Putamen (tissue), 1 donor: ENCODE measurements at regions not wholly inside any gene's neighbourhood (a gene's known extent, or its start where the extent isn't known, plus 50 kb on each side); places are given as distances from the start of the nearest gene placed in this dataset.
"Not testable (repeated sequence)": the region's sequence is repeated elsewhere in the genome, so short reads cannot be mapped to it uniquely, and the experiment has no call there.

Source experiments
- DNase-seq: peaks from one replicate; pipeline ENCODE4 v3.0.0-alpha.2; 2016; ENCODE audit warnings: low spot score

DNA sequence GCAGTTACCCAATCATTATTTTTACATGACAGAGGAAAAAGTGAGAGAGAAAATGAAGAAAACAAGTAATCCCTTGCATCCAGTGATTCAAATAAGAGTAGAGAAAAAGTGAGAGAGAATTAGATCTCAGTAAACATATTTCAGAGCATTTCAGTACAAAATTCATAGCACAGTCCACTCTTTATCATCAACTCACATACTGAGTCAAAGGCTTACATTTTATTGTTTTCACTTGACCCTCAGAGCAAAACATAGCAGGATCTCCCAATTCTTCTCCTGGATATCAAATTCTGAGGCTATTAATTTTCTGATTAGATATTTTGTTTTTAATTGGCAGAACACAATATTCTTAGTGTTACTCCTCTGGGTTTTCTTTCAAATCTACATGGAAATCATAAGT lies 1568.3 kb upstream of the PRR20A start:
- DNase-seq: no peak

DNA sequence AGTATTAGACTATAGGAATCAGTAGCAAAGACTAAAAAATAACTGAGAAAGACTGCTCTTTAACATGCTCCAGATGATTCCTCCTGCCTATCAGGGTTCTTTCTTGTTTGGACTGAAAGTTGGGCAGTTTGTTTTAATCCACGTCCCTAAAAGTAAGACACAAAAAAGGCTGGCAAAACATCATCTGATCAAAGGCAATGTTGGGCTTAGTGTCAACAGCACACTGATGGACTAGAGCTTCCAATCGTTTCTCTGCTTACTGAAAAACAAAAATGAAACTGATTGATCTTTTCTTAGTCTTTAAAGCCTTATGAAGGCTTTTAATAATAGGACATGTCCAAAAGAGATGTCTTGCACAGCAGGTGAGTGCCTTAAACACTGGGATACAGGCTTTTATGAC lies 1567.9 kb upstream of the PRR20A start:
- DNase-seq: no peak

DNA sequence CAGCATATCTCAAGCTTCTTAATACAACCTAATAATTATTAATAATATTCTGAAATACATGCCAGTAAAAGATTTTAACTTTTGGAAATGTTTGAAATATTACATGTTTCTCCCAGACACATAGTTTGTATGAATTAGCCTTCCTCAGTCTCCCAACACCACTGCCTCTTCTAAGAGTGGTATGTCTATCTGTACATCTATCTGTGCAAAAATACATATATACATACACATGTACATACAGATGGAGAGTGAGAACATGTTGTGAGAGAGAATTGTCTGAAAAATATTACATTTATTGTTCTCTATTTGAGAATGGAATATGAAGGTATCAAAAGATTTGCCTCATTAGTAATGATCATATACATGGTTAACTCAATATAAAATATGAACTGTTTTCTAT lies 1567.2 kb upstream of the PRR20A start:
- no peak for DNase-seq

DNA sequence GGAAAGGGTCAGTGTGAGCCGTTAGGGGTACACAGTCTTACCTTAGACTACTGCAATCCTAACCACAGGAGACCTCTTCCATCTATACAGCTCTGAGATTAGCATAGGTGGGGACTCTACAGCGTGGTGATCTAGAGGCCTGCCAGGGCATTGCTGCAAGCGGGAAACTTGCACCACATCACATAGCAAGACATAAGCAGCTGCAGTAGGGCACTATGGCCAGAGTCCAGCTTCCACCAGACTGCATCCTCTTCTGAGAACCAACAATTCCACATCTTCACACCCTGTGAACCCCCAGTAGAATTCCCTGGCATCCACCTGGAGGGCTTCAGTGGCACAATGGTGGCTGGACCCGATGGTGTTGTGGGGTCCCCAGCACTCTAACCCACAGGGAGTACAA lies 1564.3 kb upstream of the PRR20A start:
- no peak for DNase-seq

DNA sequence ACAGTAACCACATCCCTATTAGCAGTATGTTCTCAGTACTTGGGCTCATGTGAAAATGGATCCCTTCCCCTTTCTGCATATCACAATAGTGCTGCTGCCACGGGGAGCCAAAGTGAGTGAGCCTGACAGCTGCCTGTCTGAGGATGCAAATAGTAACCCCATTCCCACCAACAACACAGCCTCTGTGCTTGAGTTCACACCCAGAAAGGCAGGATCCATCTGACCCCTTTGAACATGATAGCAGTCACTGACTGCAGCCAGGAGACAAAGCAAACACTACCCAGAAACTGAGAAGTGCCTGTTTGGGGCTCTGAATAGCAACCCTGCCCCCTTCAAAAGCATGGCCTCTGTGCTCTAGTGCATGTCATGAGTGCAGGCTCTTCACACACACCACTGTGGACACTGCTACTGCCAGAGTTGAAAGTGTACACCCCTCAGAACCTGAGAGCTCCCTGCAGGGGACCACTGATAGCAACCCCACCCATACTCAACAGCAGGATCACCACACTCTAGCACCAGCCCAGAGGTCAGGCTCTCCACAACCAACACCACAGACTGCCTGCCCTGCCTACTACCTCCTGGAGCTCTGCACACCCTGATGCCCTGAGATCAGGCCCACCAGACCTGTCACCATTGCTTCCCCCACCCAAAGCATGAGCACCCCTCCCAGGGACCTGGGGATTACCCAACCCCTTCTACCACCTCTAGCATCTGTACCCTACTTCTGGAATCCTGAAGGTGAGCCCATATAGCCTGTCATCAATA lies 1563.5 kb upstream of the PRR20A start:
- DNase-seq: no peak

DNA sequence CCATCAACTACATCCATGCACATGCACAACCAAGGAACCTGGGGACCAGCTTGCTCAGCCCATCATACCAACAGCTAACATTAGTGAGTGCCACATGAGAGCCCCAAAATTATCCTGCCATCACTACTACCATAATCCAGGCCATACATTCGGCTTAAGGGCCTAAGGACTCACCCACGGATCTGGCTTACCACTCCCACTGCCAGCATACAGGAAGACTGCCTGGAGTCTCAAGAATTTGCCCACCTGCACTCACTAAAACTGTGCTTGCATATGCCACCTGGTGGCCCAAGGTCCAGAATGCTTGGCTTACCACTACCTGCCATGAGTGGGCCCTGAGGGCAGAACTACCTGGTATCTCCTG lies 1562.9 kb upstream of the PRR20A start:
- no peak for DNase-seq

DNA sequence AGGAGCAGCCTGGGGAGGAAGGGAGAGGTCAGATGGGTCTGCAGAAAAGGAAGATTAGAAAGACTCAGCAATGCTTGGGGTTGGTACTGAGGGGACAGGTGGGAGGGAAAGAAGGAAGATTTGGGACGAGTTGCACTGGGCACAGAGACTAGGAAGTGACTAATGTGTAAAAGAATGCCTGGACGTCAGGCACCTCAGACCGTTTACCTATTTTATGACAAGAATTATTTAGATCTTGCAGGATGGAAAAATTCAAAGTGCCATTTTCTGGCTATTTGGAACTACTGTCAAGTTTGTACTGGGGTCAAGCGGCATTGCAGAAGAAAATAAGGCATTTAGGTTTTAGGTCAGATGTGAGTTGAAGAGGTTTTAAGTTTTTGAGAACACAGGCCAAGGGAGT lies 1558.4 kb upstream of the PRR20A start:
- DNase-seq: not testable (repeated sequence)

DNA sequence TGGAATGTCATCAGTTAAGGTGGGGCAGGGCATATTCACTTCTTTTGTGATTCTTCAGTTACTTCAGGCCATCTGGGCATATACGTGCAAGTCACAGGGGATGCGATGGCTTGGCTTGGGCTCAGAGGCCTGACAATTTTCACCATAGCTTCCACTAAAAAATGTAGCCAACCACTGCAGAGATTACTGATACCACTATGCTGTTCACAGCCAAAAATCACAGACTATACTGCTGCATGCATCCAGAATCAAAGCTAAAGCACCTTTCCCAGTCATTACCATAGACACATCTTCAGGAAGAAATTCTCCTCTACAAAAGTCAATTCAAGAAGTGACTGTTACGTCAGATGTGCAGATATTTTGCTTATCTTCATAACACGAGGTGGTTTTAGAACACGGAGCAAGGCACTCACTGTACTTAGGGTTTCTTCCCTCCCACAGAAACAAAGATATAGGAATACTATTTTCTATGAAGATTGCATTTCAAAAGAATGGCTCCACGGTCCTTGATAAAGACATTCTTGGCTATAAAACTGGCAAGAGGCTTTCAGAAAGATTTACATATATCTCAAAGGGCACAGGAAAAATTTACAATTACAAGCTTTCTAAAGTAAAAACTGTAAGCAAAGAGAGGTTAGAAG lies 1556.6 kb upstream of the PRR20A start:
- no peak for DNase-seq

DNA sequence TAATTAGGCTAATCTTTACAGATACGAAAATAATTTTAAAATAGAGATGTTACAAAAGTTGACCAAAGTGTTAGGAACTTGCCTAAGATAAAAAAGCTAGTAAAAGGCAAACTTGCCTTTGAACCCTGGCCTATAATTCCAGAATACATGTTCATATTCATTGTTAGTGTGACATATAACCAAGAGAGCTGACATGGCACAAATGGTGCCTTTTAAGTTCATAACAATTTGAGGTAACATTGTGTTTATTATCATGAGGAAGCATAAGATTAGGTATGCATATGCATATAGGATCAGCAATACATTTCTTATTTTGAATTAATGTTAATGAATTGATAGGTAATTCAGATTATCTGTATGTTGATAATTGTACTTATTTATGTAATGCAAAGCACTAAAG lies 1537.9 kb upstream of the PRR20A start:
- no peak for DNase-seq

DNA sequence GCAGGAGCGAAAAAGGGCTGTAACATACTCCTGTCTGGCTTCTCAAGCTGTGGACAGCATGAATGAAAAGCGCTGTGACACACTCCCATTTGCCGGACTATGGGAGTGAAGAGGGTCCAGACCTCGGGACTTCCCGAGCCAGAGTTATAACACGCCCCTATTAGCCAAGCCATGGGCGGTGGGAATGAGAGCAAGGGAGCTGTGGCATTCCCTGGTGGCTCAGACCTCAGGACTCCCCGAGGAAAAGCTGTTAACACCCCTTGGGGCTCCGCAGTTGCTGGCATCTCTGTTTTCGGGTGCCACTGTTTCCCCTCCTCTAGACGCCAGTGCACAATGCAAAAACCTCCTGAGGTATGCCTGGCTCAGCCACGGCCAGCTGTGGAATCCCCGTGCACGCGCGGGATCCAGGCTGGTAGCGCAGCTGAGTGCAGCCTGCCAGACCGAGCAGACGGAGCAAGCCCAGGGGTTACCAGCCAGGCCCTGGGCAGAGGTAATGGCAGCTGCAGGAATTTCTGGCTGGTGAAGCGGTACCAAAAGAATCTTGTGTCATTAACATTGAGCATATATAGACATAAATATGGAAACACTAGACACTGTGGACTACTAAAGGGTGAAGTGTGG lies 1534.6 kb upstream of the PRR20A start:
- no peak for DNase-seq

DNA sequence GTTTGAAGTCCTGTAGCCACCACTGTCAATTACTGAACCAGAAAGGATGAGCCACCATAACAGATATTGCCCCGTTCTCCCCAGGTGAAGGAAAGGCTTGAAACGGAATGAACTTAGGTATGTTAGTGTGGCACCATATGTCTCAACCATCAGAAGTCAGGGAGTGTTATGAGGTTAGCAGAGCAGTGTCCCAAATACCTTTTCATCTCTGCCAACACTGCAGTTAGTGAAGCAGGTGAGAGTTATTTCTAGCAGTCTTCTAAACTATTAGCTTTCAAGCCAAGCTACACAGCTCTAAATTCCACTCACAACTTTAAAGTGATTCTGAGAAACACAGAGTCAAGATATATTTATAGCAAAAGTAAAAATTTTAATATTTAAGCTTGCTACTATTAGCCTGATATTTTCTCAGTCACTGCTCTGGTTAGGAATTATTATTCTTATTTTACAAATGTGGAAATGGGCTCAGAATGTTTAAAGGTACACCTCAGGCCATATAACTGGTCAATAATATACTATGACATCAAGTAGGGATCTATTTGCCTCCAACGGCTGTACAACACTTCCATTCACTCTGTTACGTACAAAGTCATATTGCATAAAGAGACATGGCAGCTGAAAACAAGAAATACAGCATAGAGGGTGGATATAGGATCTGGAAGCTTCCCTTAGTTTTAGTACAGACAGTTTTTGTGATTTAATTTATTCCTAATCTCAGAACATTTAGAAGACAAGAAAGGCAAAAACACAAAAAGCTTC lies 1527.1 kb upstream of the PRR20A start:
- DNase-seq: no peak

DNA sequence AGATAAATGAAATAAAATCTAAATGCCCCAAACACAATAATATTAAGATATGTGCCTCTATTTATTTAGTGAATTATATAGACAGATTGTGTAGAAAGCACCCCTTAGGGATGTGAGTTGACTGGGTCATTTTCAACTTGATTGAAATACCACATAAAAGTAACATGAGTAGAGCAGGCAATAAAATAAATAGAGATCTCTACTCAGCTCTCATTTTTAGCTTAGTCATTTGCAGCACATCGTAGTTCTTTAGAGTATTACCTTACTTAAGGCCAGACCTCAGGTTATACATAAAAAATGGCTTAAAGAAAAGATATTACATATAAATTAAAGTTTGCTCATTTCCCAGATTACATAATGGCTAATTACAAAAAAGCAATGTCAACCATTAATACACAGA lies 1525.6 kb upstream of the PRR20A start:
- DNase-seq: no peak

DNA sequence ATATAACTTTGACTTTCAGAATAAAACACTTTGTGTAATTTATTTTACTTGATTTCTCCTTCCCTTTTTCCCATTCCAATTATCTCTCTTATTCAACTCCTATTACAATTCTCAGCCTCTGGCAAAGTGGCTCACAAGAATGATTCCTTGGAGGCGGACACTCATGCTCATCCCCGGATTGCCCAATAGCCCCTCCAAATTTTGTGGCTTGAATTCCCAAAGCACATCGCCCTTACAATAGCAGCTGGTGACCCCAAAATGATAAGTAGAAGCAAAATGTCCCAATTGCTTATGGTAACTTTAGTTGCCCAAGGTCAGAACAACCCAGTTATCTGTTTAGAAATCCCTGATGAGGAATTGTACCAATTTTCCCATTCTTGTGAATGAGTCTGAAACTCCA lies 1523.5 kb upstream of the PRR20A start:
- no peak for DNase-seq

DNA sequence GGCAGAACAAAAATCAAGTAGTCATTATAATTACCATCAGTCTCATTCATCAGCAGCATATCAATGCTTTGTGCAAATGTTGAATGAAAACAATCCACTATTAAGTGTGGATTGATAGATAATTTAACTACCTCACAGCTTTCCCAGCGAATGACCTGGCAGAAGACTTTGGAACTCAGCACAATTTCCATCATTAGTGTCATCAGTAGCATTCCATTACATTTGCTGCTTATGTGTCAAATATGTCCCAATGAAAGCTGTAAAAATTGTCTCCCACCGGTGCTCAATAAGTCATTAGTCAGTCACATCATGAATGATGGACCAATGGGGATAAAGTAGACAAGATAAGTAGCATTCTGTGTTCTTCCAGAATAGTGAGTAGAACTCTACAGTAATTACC lies 1513.5 kb upstream of the PRR20A start:
- DNase-seq: no peak

DNA sequence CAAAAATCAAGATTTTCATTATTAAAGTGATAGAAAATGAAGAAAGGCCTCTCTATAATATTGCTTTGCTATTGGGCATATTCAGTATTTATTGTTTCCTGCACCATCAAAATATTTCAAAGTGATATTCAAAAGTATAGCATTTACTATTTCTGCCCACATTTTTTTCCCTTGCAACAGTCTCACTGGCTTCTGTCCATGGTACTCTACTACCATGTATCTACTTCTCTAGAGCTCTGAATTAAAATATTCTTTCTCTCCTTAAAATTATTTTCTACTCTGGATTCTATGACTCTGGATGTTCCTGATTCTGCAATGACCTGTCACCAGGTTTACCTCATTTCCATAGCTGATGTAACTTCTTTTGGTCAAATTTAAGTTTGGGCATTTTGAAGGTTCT lies 1508.3 kb upstream of the PRR20A start:
- DNase-seq: no peak

DNA sequence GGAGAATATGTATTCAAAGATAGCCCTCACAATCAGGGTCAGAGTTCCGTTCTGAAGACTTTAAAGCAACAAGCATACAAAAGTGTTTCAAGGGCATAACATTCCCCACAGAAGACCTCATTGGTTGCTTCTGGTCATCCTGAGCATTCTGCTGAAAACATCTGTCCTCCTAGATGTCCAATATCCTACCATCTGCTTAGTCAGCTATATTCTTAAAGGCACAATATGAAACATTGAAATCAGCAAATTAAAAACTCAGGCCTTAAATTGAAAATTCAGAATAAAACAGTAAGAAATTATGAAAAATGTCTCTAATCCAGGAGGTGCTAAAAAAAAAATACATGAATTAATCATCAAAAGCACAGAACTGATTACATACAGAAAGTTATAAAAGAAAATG lies 1491.2 kb upstream of the PRR20A start:
- no peak for DNase-seq

DNA sequence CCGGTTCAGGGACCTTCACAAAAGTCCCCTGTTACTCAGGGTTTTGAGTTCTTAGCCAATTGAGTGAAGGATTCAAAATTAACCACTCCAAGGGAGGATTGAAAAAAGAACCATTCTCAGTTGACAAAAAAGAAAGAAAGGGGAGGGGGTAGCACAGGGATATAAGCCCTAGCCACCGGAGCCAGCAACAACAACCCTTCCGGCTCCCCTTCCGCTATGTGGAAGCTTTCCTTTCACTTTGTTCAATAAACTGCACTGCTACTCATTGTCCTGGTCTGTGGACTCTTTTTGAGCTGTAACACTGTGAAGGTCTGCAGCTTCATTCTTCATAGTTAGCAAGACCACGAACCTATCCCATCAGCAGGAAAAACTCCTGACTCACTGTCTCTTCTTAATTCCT lies 1488.1 kb upstream of the PRR20A start:
- DNase-seq: no peak

DNA sequence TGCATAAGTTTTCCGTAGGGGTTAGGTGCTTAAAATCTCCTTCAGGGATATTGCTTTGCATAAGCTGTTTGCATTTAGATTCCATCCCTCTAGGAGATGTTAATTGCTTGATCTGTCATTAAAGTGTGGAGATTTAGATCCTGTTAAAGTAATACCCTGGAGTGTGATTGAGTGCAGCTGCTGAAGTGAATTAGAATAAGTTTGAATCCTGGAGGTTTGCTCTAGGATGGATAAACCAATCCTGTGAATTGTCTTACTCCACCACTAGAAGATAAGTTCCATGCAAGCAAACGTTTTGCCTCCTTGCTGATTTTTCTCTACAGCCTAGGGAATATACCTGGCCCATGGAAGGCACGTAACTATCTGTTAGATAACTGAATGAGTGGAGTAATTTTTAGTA lies 1487.2 kb upstream of the PRR20A start:
- DNase-seq: no peak

DNA sequence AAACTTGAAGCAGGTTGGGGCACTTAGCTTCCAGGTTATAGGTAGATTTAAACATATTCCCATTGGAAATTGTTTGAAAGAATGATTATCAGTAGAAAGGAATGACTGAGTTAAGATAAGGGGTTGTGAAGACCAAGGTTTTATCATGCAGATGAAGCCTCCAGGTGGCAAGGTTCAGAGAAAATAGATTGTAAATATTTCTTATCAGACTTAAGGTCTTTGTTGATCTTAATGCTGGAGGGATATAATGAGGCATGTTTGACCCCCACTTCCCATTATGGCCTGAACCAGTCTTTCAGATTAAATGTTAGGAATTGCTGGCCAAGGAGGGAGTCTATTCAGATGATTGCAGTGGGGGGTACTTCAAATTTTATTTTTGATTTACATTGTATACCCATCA lies 1486.5 kb upstream of the PRR20A start:
- DNase-seq: no peak

DNA sequence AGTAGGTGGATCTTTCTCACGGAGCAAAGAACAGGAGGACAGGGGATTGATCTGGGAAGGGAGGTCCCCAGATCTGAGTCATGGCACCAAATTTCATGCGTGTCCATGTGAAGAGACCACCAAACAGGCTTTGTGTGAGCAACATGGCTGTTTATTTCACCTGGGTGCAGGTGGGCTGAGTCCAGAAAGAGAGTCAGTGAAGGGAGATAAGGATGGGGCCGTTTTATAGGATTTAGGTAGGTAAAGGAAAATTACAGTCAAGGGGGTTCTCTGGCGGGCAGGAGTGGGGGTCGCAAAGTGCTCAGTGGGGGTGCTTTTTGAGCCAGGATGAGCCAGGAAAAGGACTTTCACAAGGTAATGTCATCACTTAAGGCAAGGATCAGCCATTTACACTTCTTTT lies 1480.5 kb upstream of the PRR20A start:
- not testable (repeated sequence) for DNase-seq

DNA sequence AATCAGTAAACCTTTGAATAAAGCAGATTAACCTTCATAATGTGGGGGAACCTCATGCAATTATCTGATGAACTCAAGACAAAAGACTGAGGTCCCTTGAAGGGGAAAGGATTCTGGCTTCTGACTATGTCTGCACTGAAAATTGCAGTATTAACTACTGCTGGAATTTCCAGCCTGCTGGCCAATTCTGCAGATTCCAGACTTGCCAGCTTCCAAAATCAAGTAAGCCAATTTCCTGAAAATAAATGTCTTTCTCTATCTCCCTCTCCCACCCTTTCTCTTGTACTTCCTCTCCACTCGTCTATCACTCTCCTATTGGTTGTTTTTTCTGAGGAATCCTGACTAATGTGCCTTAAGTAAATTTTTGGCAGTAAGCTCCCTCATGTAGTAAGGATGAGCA lies 1479.9 kb upstream of the PRR20A start:
- no peak for DNase-seq

DNA sequence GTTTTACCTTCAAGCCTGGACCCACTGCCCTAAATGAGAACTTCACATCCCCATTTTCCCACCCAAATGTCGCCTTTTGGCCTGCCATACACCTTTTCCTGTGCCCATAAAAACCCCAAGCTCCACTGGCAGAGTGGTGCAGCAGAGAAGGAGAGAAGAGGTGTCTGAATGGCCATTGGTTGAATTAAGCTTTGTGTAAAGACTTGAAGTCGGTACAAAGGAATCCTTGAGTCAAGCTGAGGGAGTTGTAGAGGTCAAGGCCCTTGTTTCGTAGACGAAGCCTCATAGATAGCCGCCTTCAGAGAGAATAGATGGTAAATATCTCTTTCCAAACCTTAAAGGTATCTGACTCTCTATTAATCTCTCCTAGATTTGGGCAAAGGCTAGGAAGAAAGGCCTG lies 1479.2 kb upstream of the PRR20A start:
- no peak for DNase-seq

DNA sequence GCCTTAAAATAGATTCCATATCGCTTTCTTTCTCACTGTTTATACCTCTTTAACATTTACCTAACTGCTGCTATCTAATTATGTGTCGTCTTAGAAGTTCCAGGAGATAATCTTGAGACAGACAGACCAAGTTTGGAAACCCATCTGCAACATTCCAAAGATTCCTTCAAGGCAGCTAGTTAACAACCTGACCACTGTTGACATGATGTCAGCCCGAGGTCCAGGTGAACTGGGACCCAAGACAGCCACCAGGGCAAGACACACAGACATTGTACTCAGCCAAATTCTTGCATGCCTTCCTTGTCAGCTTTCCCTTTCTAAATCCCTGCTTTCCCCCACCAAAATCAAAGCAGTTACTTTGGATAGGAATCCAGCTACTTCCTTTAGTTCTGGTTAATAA lies 1476.5 kb upstream of the PRR20A start:
- DNase-seq: no peak
